ENCODE measurements at regions not wholly inside any gene's neighbourhood (a gene's known extent, or its start where the extent isn't known, plus 50 kb on each side); places are given as distances from the start of the nearest gene placed in this dataset.

DNA sequence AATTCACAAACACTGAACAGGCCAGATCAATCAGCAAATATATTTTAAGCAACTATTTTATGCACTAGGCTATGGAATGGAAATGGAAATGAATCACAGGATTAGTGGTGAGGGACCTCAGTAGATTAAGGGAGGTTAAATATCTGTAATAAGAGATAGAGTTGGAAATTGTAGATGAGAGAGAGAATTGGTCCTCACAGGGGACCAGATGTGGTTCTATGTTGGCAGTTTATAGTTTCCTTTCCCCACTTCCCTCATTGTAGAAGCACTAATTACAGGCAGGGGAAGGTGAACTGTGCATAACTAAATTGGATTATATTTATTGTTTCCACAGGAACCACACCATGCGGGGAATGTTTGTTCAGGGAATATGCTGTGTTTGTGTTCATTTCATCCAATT, 496.2 kb downstream of the ARHGEF28 start:
- Histone ChIP-seq H3K36me3 (ENCODE audit: insufficient read depth, low read length) (no peaks in the 10 kb centered on the region), H3K9me3 (ENCODE audit: low read length) (no peaks in the 10 kb centered on the region), H3K4me3 (ENCODE audit: low read length) (no peak overlapping the region), H2AFZ (ENCODE audit: low read depth, low read length) (no peak overlapping the region), H3K4me1 (ENCODE audit: insufficient read depth, low read length) (peaks cover 3% of the 10 kb centered on the region), H3K27me3 (ENCODE audit: insufficient read depth, low read length) (no peaks in the 10 kb centered on the region)

DNA sequence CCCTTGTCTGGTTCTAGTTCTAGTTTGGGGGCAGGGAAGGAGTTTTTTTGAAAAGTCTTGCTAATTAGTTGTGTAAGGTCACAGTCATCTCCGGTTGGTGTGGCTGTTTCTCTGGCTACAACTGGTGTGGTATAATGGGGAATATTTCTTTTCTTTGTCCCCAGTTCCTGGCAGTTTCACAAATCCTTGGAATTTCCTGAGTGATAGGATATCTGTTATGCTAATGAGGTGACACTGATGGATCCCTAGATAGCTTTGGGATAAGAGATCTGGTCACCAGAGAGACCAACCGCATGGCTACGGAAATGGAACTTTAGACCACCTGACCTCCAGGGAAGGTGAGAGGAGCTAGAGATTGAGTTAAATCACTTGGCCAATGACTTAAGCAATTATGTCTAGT, 494.6 kb downstream of the ARHGEF28 start:
- H3K27me3 ChIP-seq (ENCODE audit: insufficient read depth, low read length), result no peaks in the 10 kb centered on the region
- no peak overlapping the region for H3K4me3 ChIP-seq (ENCODE audit: low read length)
- H2AFZ ChIP-seq (ENCODE audit: low read depth, low read length), result no peak overlapping the region
- no peaks in the 10 kb centered on the region for H3K9me3 ChIP-seq (ENCODE audit: low read length)
- H3K4me1 ChIP-seq (ENCODE audit: insufficient read depth, low read length), result peaks cover 3% of the 10 kb centered on the region
- H3K36me3 ChIP-seq (ENCODE audit: insufficient read depth, low read length), result no peaks in the 10 kb centered on the region

GRCh38 chr5:74118071-74118470, 492.1 kb downstream of the ARHGEF28 start:
- Histone ChIP-seq H3K4me3 (ENCODE audit: low read length) (no peak overlapping the region), H3K9me3 (ENCODE audit: low read length) (no peaks in the 10 kb centered on the region), H2AFZ (ENCODE audit: low read depth, low read length) (no peak overlapping the region), H3K27me3 (ENCODE audit: insufficient read depth, low read length) (no peaks in the 10 kb centered on the region), H3K36me3 (ENCODE audit: insufficient read depth, low read length) (no peaks in the 10 kb centered on the region), H3K4me1 (ENCODE audit: insufficient read depth, low read length) (no peaks in the 10 kb centered on the region)

DNA sequence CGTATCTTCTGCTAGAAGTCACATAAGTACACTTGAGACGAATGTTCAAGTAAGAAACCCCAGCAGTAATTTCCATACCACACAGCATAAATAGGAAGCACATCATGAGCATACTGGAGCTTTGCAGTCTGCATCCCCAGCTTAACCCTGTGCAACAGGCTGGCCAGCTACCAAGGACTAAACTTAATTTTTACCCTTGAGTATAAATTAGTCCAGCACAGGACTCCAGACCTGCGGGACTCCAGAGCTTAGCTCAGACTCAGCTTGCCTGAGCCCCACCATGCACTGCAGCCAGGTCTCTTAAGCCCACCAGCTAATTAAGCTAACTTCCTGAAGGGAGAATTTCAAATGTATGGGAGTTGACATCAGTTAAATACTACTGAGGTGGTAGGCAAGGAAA, 491.0 kb downstream of the ARHGEF28 start:
- H3K9me3 ChIP-seq (ENCODE audit: low read length), result no peaks in the 10 kb centered on the region
- no peak overlapping the region for H2AFZ ChIP-seq (ENCODE audit: low read depth, low read length)
- H3K4me3 ChIP-seq (ENCODE audit: low read length), result no peak overlapping the region
- H3K4me1 ChIP-seq (ENCODE audit: insufficient read depth, low read length), result no peaks in the 10 kb centered on the region
- no peaks in the 10 kb centered on the region for H3K27me3 ChIP-seq (ENCODE audit: insufficient read depth, low read length)
- no peaks in the 10 kb centered on the region for H3K36me3 ChIP-seq (ENCODE audit: insufficient read depth, low read length)

GRCh38 chr5:74116266-74116665, 490.3 kb downstream of the ARHGEF28 start:
- H3K4me1 ChIP-seq (ENCODE audit: insufficient read depth, low read length), result no peaks in the 10 kb centered on the region
- H3K4me3 ChIP-seq (ENCODE audit: low read length), result no peak overlapping the region
- no peaks in the 10 kb centered on the region for H3K9me3 ChIP-seq (ENCODE audit: low read length)
- H2AFZ ChIP-seq (ENCODE audit: low read depth, low read length), result no peak overlapping the region
- H3K36me3 ChIP-seq (ENCODE audit: insufficient read depth, low read length), result no peaks in the 10 kb centered on the region
- no peaks in the 10 kb centered on the region for H3K27me3 ChIP-seq (ENCODE audit: insufficient read depth, low read length)

DNA sequence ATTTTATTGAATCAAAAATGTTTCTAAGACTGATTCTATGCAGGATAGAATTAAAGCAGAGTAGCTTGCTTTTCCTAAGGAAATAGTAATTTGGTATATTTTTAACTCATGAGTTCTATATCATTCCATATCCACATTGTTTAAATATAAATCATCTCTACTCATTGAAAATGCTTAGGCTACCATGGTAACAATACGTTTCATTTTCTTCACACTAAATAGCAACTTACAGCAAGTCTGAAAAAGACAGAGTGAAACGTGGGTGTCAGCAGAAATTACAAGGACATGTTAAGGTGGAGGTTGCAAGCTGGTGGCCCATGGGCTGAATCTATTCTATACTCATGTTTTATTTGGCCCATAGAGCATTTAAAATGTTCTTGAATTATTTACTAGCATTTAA, 487.9 kb downstream of the ARHGEF28 start:
- Histone ChIP-seq H3K4me1 (ENCODE audit: insufficient read depth, low read length) (no peaks in the 10 kb centered on the region), H2AFZ (ENCODE audit: low read depth, low read length) (no peak overlapping the region), H3K9me3 (ENCODE audit: low read length) (no peaks in the 10 kb centered on the region), H3K36me3 (ENCODE audit: insufficient read depth, low read length) (no peaks in the 10 kb centered on the region), H3K4me3 (ENCODE audit: low read length) (no peak overlapping the region), H3K27me3 (ENCODE audit: insufficient read depth, low read length) (no peaks in the 10 kb centered on the region)

DNA sequence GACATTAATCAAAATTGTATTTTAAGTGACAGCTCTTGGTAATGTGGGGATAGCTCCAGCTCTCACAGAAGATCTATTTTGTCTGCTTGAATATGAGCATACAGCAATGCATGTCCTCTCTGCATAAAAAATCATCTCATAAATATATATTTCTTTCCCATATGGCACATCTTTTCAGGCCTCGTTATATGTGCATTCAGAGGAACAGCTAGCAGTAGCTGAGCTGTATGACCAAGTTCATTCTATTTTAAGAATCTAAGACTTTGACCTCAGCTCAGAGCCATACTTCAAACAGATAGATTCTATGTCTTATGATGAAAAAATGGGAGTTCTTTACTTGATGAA, 487.2 kb downstream of the ARHGEF28 start:
- Histone ChIP-seq H3K9me3 (ENCODE audit: low read length) (no peaks in the 10 kb centered on the region), H3K4me3 (ENCODE audit: low read length) (no peak overlapping the region), H3K27me3 (ENCODE audit: insufficient read depth, low read length) (no peaks in the 10 kb centered on the region), H3K4me1 (ENCODE audit: insufficient read depth, low read length) (peaks cover under 1% of the 10 kb centered on the region), H2AFZ (ENCODE audit: low read depth, low read length) (no peak overlapping the region), H3K36me3 (ENCODE audit: insufficient read depth, low read length) (no peaks in the 10 kb centered on the region)

GRCh38 chr5:74112372-74113195, 486.6 kb downstream of the ARHGEF28 start:
- H2AFZ ChIP-seq (ENCODE audit: low read depth, low read length), result no peak overlapping the region
- H3K4me3 ChIP-seq (ENCODE audit: low read length), result no peak overlapping the region
- H3K9me3 ChIP-seq (ENCODE audit: low read length), result no peaks in the 10 kb centered on the region
- no peaks in the 10 kb centered on the region for H3K36me3 ChIP-seq (ENCODE audit: insufficient read depth, low read length)
- H3K27me3 ChIP-seq (ENCODE audit: insufficient read depth, low read length), result no peaks in the 10 kb centered on the region
- H3K4me1 ChIP-seq (ENCODE audit: insufficient read depth, low read length), result peaks cover 7% of the 10 kb centered on the region

DNA sequence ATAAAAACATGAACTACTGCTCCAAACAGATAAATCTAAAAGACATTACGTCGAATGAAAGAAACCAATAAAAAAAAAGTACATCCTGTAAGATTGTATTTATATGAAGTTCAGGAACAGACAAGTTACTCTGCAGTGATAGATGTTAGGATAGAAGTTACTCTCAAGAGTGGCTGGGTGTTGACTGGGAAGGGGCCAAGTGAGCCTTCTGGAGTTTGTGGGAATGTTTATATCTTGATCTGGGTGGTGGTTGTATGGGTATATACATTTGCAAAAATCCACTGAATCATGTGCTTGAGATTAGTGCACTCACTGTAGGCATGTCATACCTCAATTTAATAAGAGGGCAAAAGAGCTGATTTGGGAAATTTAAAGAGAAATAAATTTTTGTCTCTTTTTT, 485.8 kb downstream of the ARHGEF28 start:
- H2AFZ ChIP-seq (ENCODE audit: low read depth, low read length), result no peak overlapping the region
- no peak overlapping the region for H3K4me3 ChIP-seq (ENCODE audit: low read length)
- no peaks in the 10 kb centered on the region for H3K36me3 ChIP-seq (ENCODE audit: insufficient read depth, low read length)
- no peaks in the 10 kb centered on the region for H3K27me3 ChIP-seq (ENCODE audit: insufficient read depth, low read length)
- peaks cover 8% of the 10 kb centered on the region for H3K4me1 ChIP-seq (ENCODE audit: insufficient read depth, low read length)
- H3K9me3 ChIP-seq (ENCODE audit: low read length), result no peaks in the 10 kb centered on the region

DNA sequence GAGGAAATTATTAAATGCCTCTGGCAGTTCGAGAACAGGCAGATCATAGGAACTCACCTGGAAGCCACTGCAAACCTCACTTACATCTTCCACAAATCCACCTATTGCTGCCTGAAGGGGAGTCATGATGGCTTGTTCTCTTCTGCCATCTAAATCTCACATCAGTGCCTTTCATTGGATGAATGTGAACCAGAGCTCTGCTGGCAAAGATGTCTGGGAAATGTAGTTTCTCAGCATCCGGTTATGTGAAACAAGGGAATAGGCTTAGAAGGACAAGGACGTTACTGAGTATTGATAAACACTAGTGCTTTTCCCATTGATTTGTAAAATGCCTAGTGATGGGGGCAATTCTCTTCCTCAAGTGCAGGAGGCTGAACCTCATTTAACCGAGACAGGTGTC, 483.3 kb downstream of the ARHGEF28 start:
- no peaks in the 10 kb centered on the region for H3K36me3 ChIP-seq (ENCODE audit: insufficient read depth, low read length)
- no peak overlapping the region for H2AFZ ChIP-seq (ENCODE audit: low read depth, low read length)
- no peaks in the 10 kb centered on the region for H3K9me3 ChIP-seq (ENCODE audit: low read length)
- H3K4me1 ChIP-seq (ENCODE audit: insufficient read depth, low read length), result peaks cover 8% of the 10 kb centered on the region
- no peaks in the 10 kb centered on the region for H3K27me3 ChIP-seq (ENCODE audit: insufficient read depth, low read length)
- no peak overlapping the region for H3K4me3 ChIP-seq (ENCODE audit: low read length)

DNA sequence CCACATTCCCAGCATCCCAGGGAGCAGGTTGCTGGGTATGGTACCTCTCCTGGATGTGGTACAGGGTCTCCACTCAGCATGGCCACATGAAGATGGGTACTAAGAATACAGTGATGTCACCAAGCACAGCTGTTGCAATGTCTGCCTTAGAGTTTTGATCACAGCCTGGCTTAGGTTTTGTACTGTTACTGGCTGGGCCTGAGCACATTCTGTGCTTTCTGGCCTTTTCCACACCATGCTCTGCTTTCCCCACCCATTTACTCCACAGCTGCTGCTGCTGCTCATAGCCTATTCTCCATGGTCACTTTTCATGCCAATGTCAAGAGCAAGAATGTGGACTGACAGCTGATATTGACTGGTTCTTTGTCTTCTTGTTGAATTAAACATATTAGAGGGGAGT, 481.9 kb downstream of the ARHGEF28 start:
- H3K9me3 ChIP-seq (ENCODE audit: low read length), result no peaks in the 10 kb centered on the region
- H3K27me3 ChIP-seq (ENCODE audit: insufficient read depth, low read length), result no peaks in the 10 kb centered on the region
- no peak overlapping the region for H3K4me3 ChIP-seq (ENCODE audit: low read length)
- H2AFZ ChIP-seq (ENCODE audit: low read depth, low read length), result no peak overlapping the region
- no peaks in the 10 kb centered on the region for H3K36me3 ChIP-seq (ENCODE audit: insufficient read depth, low read length)
- peaks cover 8% of the 10 kb centered on the region for H3K4me1 ChIP-seq (ENCODE audit: insufficient read depth, low read length)

DNA sequence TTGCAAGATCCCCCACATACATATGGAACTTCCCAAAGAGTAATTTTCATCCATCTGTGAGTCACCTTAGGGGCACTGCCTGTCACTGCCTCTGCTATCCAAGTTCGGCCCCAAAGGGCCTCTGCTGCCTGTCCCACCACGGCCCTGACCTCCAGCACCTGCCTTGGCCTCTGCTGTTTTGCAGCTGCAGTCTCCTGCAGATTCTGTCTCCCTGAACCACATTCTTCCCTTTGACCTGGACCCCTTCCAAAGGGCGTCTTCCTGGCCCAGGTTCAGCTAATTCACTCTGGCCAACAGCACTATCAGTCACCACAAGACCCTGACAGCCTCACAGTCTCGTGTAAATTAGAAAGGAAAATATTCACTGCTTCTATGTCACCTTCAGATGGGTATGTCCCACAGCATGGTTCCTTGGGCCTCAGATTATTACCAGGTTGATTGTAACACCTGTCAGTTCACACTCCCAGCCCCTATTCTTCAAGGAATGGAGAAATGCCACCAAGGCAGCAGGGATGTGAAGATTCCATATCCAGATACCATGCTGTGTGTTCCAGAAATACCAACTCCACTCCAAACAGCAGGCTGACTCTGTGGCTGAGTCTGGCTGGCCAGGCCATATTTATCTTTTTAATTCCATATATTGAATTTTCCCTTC, 479.3 kb downstream of the ARHGEF28 start:
- Histone ChIP-seq H3K9me3 (ENCODE audit: low read length) (no peaks in the 10 kb centered on the region), H3K4me1 (ENCODE audit: insufficient read depth, low read length) (peaks cover 8% of the 10 kb centered on the region), H2AFZ (ENCODE audit: low read depth, low read length) (no peak overlapping the region), H3K4me3 (ENCODE audit: low read length) (no peak overlapping the region), H3K27me3 (ENCODE audit: insufficient read depth, low read length) (no peaks in the 10 kb centered on the region), H3K36me3 (ENCODE audit: insufficient read depth, low read length) (no peaks in the 10 kb centered on the region)

DNA sequence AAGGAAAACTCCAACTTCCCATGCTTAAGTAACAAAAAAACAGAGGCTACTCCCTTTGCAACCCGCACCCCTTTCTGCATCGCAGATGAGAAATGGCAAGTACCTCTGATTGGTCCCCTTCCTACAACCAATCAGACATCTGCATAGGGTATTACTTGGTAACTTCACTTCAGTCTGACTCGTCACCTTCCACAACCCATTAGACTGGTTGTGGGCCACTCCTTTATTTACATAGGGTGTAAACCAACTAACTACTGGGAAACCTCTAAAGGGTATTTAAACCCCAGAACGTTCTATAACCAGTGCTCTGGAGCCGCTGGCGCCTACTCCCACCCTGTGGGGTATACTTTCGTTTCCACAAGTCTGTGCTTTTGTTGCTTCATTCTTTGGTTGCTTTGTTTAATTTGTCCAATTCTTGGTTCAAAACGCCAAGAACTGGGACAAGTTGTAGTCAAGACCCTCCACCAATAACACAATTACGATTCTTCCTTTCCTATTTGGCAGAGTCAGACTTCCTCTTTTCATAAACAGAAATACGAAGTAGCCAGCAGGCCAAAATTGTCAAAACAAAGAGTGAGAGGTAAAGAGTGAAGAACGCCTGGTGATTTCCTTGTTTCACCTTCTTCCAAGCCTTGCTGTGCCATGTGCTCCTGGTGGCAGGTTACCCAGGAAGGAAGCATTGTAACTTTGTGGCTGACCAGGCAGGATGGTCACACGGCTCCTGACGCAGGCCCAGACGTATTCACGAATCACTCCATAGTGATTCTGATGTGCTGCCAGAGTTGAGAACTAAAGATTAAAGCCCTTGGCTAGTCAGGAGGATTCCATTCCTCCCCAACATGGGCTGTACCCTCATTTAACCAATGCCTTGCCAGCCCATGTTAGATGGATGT, 477.4 kb downstream of the ARHGEF28 start:
- H3K36me3 ChIP-seq (ENCODE audit: insufficient read depth, low read length), result no peaks in the 10 kb centered on the region
- H3K27me3 ChIP-seq (ENCODE audit: insufficient read depth, low read length), result no peaks in the 10 kb centered on the region
- H3K9me3 ChIP-seq (ENCODE audit: low read length), result peaks cover 3% of the 10 kb centered on the region
- H3K4me1 ChIP-seq (ENCODE audit: insufficient read depth, low read length), result peaks cover 8% of the 10 kb centered on the region
- H3K4me3 ChIP-seq (ENCODE audit: low read length), result no peak overlapping the region
- H2AFZ ChIP-seq (ENCODE audit: low read depth, low read length), result no peak overlapping the region

All from neuron (in vitro differentiated cells).